K562 (cell line): ENCODE measurements at regions not wholly inside any gene's neighbourhood (a gene's known extent, or its start where the extent isn't known, plus 50 kb on each side); places are given as distances from the start of the nearest gene placed in this dataset.

Experiments
- BCOR ChIP-seq: fragments of 450-650 bp; IDR thresholded peaks from 2 replicates; pipeline ENCODE4 v1.6.1; 2016
- HMGN3 ChIP-seq: IDR thresholded peaks from 2 replicates; pipeline ENCODE4 v1.6.1; 2011; ENCODE audit warnings: borderline replicate concordance, low read depth, mild to moderate bottlenecking, mixed read lengths, low read length; ENCODE audit not compliant: insufficient read length; ENCODE audit errors: extremely low read depth
- POLR3A ChIP-seq: IDR thresholded peaks from 2 replicates; pipeline ENCODE4 v1.6.1; 2011; ENCODE audit warnings: borderline replicate concordance, mild to moderate bottlenecking, moderate library complexity; ENCODE audit not compliant: insufficient read length, insufficient read depth; ENCODE audit errors: extremely low read depth
- SMARCC2 ChIP-seq: fragments of 450-650 bp; IDR thresholded peaks from 2 replicates; pipeline ENCODE4 v1.6.1; 2017; ENCODE audit warnings: antibody characterized with exemption, moderate library complexity, mild to moderate bottlenecking, low read depth
- TEAD1 ChIP-seq, 2 experiments: fragments of 450-650 bp in 1 of 2; sonication (generic) in 1 of 2; formaldehyde crosslinking; IDR thresholded peaks; 2 replicates each; pipeline versions ENCODE4 v1.4.0 to v1.8.0; 2020 to 2022; ENCODE audit warnings: mild to moderate bottlenecking in 2 of 2, missing genetic modification reagents in 1 of 2
- TF ChIP-seq, protein P1 (sequence below), 3 experiments: fragments of 200-800 bp in 1 of 3; fragments of 250-450 bp in 1 of 3; fragments of 450-650 bp in 1 of 3; sonication (Bioruptor Pico) in 1 of 3; sonication (Bioruptor generic) in 1 of 3; formaldehyde crosslinking in 1 of 3; IDR thresholded peaks; 2 replicates each; pipeline versions ENCODE4 v1.6.1 to v1.8.0; 2016 to 2022; ENCODE audit warnings: mild to moderate bottlenecking in 2 of 3, missing genetic modification characterization in 2 of 3, missing compliant biosample characterization in 1 of 3, moderate library complexity in 1 of 3
- TF ChIP-seq, protein P2 (sequence below): fragments of 450-650 bp; formaldehyde crosslinking; IDR thresholded peaks from 2 replicates; pipeline ENCODE4 v1.4.0; 2022; ENCODE audit warnings: missing genetic modification characterization

DNA sequence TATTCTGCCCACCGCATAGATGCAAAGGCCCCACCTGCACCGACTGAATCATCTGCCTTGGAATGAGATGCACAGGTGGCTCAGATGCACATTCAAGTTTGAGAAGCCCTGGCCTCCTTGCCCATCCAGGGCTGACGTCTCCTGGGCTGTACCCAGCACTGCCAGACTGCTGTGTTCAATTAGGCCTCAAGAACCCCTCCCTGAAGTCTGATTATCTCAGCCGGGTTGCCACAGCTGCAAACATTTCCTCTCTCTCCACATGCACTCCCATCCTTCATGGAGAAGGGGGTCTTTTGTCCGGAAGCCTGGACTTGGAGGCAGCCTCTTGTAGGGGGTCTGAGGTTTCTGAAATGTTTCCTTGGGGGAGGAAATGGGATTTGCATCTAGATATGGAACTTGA, 459.4 kb upstream of the PROK2 start (continued):
- TF ChIP-seq, protein P1, sequence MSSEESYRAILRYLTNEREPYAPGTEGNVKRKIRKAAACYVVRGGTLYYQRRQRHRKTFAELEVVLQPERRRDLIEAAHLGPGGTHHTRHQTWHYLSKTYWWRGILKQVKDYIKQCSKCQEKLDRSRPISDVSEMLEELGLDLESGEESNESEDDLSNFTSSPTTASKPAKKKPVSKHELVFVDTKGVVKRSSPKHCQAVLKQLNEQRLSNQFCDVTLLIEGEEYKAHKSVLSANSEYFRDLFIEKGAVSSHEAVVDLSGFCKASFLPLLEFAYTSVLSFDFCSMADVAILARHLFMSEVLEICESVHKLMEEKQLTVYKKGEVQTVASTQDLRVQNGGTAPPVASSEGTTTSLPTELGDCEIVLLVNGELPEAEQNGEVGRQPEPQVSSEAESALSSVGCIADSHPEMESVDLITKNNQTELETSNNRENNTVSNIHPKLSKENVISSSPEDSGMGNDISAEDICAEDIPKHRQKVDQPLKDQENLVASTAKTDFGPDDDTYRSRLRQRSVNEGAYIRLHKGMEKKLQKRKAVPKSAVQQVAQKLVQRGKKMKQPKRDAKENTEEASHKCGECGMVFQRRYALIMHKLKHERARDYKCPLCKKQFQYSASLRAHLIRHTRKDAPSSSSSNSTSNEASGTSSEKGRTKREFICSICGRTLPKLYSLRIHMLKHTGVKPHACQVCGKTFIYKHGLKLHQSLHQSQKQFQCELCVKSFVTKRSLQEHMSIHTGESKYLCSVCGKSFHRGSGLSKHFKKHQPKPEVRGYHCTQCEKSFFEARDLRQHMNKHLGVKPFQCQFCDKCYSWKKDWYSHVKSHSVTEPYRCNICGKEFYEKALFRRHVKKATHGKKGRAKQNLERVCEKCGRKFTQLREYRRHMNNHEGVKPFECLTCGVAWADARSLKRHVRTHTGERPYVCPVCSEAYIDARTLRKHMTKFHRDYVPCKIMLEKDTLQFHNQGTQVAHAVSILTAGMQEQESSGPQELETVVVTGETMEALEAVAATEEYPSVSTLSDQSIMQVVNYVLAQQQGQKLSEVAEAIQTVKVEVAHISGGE (CRISPR knock-in tag; IDR thresholded peaks at IDR 0.05), result no peak
- TF ChIP-seq HMGN3 (no peak), POLR3A (no peak), TEAD1 (CRISPR knock-in tag; IDR thresholded peaks at IDR 0.05) (no peak), SMARCC2 (no peak), BCOR (no peak)
- TF ChIP-seq, protein P2, sequence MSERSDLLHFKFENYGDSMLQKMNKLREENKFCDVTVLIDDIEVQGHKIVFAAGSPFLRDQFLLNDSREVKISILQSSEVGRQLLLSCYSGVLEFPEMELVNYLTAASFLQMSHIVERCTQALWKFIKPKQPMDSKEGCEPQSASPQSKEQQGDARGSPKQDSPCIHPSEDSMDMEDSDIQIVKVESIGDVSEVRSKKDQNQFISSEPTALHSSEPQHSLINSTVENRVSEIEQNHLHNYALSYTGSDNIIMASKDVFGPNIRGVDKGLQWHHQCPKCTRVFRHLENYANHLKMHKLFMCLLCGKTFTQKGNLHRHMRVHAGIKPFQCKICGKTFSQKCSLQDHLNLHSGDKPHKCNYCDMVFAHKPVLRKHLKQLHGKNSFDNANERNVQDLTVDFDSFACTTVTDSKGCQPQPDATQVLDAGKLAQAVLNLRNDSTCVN (CRISPR knock-in tag), result no peak
